Colonic mucosa (tissue), 4 donors: ENCODE measurements at regions not wholly inside any gene's neighbourhood (a gene's known extent, or its start where the extent isn't known, plus 50 kb on each side); places are given as distances from the start of the nearest gene placed in this dataset.

ENCODE experiments used
- DNase-seq: peaks from one replicate; pipeline ENCODE4 v3.0.0-alpha.2; 2020
- H3K27ac ChIP-seq: fragments of 200-600 bp; one replicate; pipeline ENCODE4 v1.8.0; 2021
- H3K27me3 ChIP-seq: fragments of 200-600 bp; one replicate; pipeline ENCODE4 v1.8.0; 2021
- H3K36me3 ChIP-seq: fragments of 200-600 bp; one replicate; pipeline ENCODE4 v1.8.0; 2021
- H3K4me1 ChIP-seq: fragments of 200-600 bp; one replicate; pipeline ENCODE4 v1.8.0; 2021; ENCODE audit warnings: mild to moderate bottlenecking
- H3K4me3 ChIP-seq: fragments of 200-600 bp; one replicate; pipeline ENCODE4 v1.8.0; 2021
- H3K9ac ChIP-seq, 2 donors: one replicate each; pipeline ENCODE4 v1.7.0; 2013; ENCODE audit warnings: control low read depth in 2 of 2, low read depth in 2 of 2, low read length in 2 of 2
- H3K9me3 ChIP-seq: fragments of 200-600 bp; one replicate; pipeline ENCODE4 v1.8.0; 2021
- intact Hi-C: fragments of 100-400 bp; cut with DNase I; formaldehyde crosslinking; loops from one replicate; pipeline ENCODE4 v1.14.1; 2022
- TF ChIP-seq, protein P1 (sequence below): fragments of 200-600 bp; IDR thresholded peaks from one replicate; pipeline ENCODE4 v1.8.0; 2022; ENCODE audit warnings: antibody characterized with exemption, mild to moderate bottlenecking
- donor health status: healthy.
- donor health status: DM: no; HTN: no; CAD: no.
- donor health status: DM: no; HTN: no; CAD: no.

GRCh38 chr22:49691256-49691655, 136.4 kb downstream of the BRD1 start:
- intact Hi-C loops, result no loop called here

GRCh38 chr22:49690454-49690853, 137.2 kb downstream of the BRD1 start:
- no peak overlapping the region for H3K9ac ChIP-seq
- no peaks in the 10 kb centered on the region for H3K27me3 ChIP-seq
- H3K4me1 ChIP-seq, result no peaks in the 10 kb centered on the region
- H3K4me3 ChIP-seq, result no peak overlapping the region
- no peaks in the 10 kb centered on the region for H3K36me3 ChIP-seq
- no peak overlapping the region for H3K27ac ChIP-seq
- intact Hi-C loops, result no loop called here
- TF ChIP-seq, protein P1, sequence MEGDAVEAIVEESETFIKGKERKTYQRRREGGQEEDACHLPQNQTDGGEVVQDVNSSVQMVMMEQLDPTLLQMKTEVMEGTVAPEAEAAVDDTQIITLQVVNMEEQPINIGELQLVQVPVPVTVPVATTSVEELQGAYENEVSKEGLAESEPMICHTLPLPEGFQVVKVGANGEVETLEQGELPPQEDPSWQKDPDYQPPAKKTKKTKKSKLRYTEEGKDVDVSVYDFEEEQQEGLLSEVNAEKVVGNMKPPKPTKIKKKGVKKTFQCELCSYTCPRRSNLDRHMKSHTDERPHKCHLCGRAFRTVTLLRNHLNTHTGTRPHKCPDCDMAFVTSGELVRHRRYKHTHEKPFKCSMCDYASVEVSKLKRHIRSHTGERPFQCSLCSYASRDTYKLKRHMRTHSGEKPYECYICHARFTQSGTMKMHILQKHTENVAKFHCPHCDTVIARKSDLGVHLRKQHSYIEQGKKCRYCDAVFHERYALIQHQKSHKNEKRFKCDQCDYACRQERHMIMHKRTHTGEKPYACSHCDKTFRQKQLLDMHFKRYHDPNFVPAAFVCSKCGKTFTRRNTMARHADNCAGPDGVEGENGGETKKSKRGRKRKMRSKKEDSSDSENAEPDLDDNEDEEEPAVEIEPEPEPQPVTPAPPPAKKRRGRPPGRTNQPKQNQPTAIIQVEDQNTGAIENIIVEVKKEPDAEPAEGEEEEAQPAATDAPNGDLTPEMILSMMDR, result no peak
- H3K9me3 ChIP-seq, result no peaks in the 10 kb centered on the region
- no peak for DNase-seq

More at GRCh38 chr22:49691256-49691655, 136.4 kb downstream of the BRD1 start:
- H3K9me3 ChIP-seq, result no peaks in the 10 kb centered on the region
- H3K4me3 ChIP-seq, result no peak overlapping the region
- TF ChIP-seq, protein P1, result no peak
- H3K4me1 ChIP-seq, result no peaks in the 10 kb centered on the region
- no peaks in the 10 kb centered on the region for H3K36me3 ChIP-seq
- no peak overlapping the region for H3K27ac ChIP-seq
- DNase-seq, result no peak
- no peak overlapping the region for H3K9ac ChIP-seq
- no peaks in the 10 kb centered on the region for H3K27me3 ChIP-seq

DNA sequence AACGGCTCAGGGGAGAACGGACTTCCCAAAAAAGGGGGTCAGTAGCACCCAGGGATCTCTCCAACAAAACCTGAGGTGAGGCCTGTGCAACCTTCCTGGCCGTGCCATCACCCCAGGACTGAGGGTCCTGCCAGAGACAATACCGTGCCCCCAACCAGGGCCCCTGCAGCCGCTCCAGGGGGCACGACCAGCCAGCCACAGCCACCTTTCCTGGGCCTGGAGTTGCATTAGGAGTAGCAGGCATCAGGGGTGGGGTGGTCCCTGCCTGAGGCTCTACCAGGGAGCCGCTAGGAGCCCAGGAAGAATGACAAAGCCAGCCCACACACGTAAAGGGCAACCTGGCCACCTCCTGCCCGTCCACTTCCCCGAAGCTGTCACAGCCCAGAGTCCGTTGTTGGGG, 137.8 kb downstream of the BRD1 start:
- intact Hi-C loops, result no loop called here
- TF ChIP-seq, protein P1, result no peak

GRCh38 chr22:49689255-49689770, 138.4 kb downstream of the BRD1 start:
- no peaks in the 10 kb centered on the region for H3K9me3 ChIP-seq
- H3K4me3 ChIP-seq, result no peak overlapping the region
- TF ChIP-seq, protein P1, result no peak
- no peak overlapping the region for H3K27ac ChIP-seq
- no peaks in the 10 kb centered on the region for H3K36me3 ChIP-seq
- H3K27me3 ChIP-seq, result no peaks in the 10 kb centered on the region
- H3K4me1 ChIP-seq, result no peaks in the 10 kb centered on the region
- no peak overlapping the region for H3K9ac ChIP-seq
- no peak for DNase-seq
- intact Hi-C loops, result no loop called here

More for the DNA sequence above, 137.8 kb downstream of the BRD1 start:
- H3K27me3 ChIP-seq, result no peaks in the 10 kb centered on the region
- no peaks in the 10 kb centered on the region for H3K9me3 ChIP-seq
- no peak overlapping the region for H3K4me3 ChIP-seq
- H3K36me3 ChIP-seq, result no peaks in the 10 kb centered on the region
- no peaks in the 10 kb centered on the region for H3K4me1 ChIP-seq
- no peak for DNase-seq
- no peak overlapping the region for H3K27ac ChIP-seq
- H3K9ac ChIP-seq, result no peak overlapping the region

DNA sequence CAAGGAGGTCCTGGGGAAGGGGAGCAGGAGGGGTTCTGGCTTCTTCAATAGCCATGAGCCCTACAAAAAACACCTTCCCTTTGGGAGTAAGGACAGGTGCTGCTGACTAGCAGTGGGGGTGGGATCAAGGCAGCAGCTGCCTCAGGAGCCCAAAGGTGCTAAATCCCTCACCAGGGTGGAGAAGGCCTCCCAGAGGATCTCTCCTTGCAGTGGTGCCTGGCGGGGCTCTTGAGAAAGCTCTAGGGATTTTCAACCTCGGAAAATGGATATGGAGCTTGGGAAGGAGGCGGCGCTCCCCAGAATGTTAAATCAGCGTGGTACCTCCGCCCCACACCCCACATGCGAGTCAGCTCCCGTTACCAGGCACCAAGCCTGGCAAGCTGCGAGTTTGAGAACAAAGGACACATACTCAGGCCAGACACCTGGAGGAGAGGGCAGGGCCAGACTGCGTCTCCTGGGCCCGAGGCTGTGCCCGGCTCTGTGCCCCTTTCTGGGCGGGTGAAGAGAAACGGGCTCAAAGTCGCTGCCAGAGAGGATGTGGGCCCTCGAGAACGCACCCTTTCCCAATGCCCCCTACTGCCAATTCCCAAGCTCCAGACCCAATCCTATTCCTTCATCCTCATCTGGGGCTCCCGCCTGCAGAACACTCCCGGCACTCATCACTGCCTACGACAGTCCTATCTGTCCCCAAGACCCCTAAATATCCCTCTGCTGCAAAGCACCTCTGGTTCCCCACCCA, 139.0 kb downstream of the BRD1 start:
- intact Hi-C loops, result no loop called here
- TF ChIP-seq, protein P1, result no peak
- Histone ChIP-seq H3K27me3 (no peaks in the 10 kb centered on the region), H3K27ac (no peak overlapping the region), H3K4me3 (no peak overlapping the region), H3K4me1 (no peaks in the 10 kb centered on the region), H3K9me3 (no peaks in the 10 kb centered on the region), H3K36me3 (no peaks in the 10 kb centered on the region), H3K9ac (no peak overlapping the region)
- DNase-seq, result no peak
